ENCODE measurements at regions not wholly inside any gene's neighbourhood (a gene's known extent, or its start where the extent isn't known, plus 50 kb on each side); places are given as distances from the start of the nearest gene placed in this dataset.

GRCh38 chr1:244220410-244220809, 169.3 kb downstream of the ZBTB18 start:
- no peak for DNase-seq (ENCODE audit: low read depth in 2 of 2)

- DNase-seq (ENCODE audit: low read depth in 2 of 2): no peak
Observed at GRCh38 chr1:244221991-244222390, 170.9 kb downstream of the ZBTB18 start.

- DNase-seq (ENCODE audit: low read depth in 2 of 2): no peak
Observed at GRCh38 chr1:244224487-244225430, 173.7 kb downstream of the ZBTB18 start.

GRCh38 chr1:244226435-244226834, 175.4 kb downstream of the ZBTB18 start:
- DNase-seq (ENCODE audit: low read depth in 2 of 2): no peak

GRCh38 chr1:244230470-244230869, 179.4 kb downstream of the ZBTB18 start:
- DNase-seq (ENCODE audit: low read depth in 2 of 2): no peak

- no peak for DNase-seq (ENCODE audit: low read depth in 2 of 2)
Observed at GRCh38 chr1:244231193-244231571, 180.1 kb downstream of the ZBTB18 start.

- no peak for DNase-seq (ENCODE audit: low read depth in 2 of 2)
Observed at GRCh38 chr1:244231572-244232315, 180.7 kb downstream of the ZBTB18 start.

- DNase-seq (ENCODE audit: low read depth in 2 of 2): no peak
Observed at GRCh38 chr1:244234009-244234643, 183.0 kb downstream of the ZBTB18 start.

- DNase-seq (ENCODE audit: low read depth in 2 of 2): no peak
Observed at GRCh38 chr1:244235157-244235556, 184.1 kb downstream of the ZBTB18 start.

- no peak for DNase-seq (ENCODE audit: low read depth in 2 of 2)
Observed at GRCh38 chr1:244236101-244236500, 185.0 kb downstream of the ZBTB18 start.

GRCh38 chr1:244236721-244237120, 185.6 kb downstream of the ZBTB18 start:
- DNase-seq (ENCODE audit: low read depth in 2 of 2): no peak

- no peak for DNase-seq (ENCODE audit: low read depth in 2 of 2)
Observed at GRCh38 chr1:244237445-244237844, 186.4 kb downstream of the ZBTB18 start.

- no peak for DNase-seq (ENCODE audit: low read depth in 2 of 2)
Observed at GRCh38 chr1:244239261-244239770, 188.2 kb downstream of the ZBTB18 start.

GRCh38 chr1:244241438-244241837, 190.4 kb downstream of the ZBTB18 start:
- no peak for DNase-seq (ENCODE audit: low read depth in 2 of 2)

- no peak for DNase-seq (ENCODE audit: low read depth in 2 of 2)
Observed at GRCh38 chr1:244242446-244242845, 191.4 kb downstream of the ZBTB18 start.

- no peak for DNase-seq (ENCODE audit: low read depth in 2 of 2)
Observed at GRCh38 chr1:244246334-244246733, 195.3 kb downstream of the ZBTB18 start.

GRCh38 chr1:244248426-244248825, 197.3 kb downstream of the ZBTB18 start:
- no peak for DNase-seq (ENCODE audit: low read depth in 2 of 2)

- no peak for DNase-seq (ENCODE audit: low read depth in 2 of 2)
Observed at GRCh38 chr1:244252211-244252610, 199.5 kb downstream of the ADSS2 start.

- DNase-seq (ENCODE audit: low read depth in 2 of 2): no peak
Observed at GRCh38 chr1:244254467-244254866, 197.2 kb downstream of the ADSS2 start.

GRCh38 chr1:244255426-244255965, 196.2 kb downstream of the ADSS2 start:
- DNase-seq (ENCODE audit: low read depth in 2 of 2): no peak

GRCh38 chr1:244256086-244256676, 195.5 kb downstream of the ADSS2 start:
- no peak for DNase-seq (ENCODE audit: low read depth in 2 of 2)
